B cell (primary cell): ENCODE measurements at regions not wholly inside any gene's neighbourhood (a gene's known extent, or its start where the extent isn't known, plus 50 kb on each side); places are given as distances from the start of the nearest gene placed in this dataset.

Source experiments
- ATAC-seq: fragments of 200-7000 bp; cut with Tn5 transposase; one replicate; pipeline ENCODE4 v1.10.0; 2021; ENCODE audit warnings: low read depth, mild to moderate bottlenecking, moderate number of reproducible peaks, moderate library complexity
- CTCF ChIA-PET: fragments of 350-600 bp; sonication (Branson Sonifier 250); formaldehyde crosslinking; loops from one replicate; lab custom pipeline; 2021; ENCODE audit warnings: antibody characterized with exemption, inconsistent platforms; lab: Charles Lee
- POLR2A ChIA-PET: fragments of 350-600 bp; sonication (Branson Sonifier 250); formaldehyde crosslinking; loops from one replicate; lab custom pipeline; 2021; ENCODE audit warnings: antibody characterized with exemption; lab: Charles Lee
- DNase-seq: peaks from one replicate; pipeline ENCODE4 v3.0.0; 2013
- H2AFZ ChIP-seq: 2 replicates; pipeline ENCODE4 v1.6.1; 2012; ENCODE audit warnings: mild to moderate bottlenecking, low read depth, low read length; ENCODE audit not compliant: insufficient read depth, poor library complexity, severe bottlenecking
- H3K27ac ChIP-seq, 2 donors: 1 replicate in 1 of 2; 2 replicates in 1 of 2; pipeline ENCODE4 v1.5.1; 2012 to 2013; ENCODE audit warnings: low read length in 2 of 2, mild to moderate bottlenecking in 2 of 2, moderate library complexity in 1 of 2
- H3K27me3 ChIP-seq, 4 experiments: fragments of 200-600 bp in 1 of 4; sonication (generic) in 1 of 4; replicated peaks in 1 of 4; 1 replicate in 2 of 4; 2 replicates in 2 of 4; pipeline versions ENCODE4 v1.6.1 to v1.7.0; 2013 to 2016; ENCODE audit warnings: low read length in 3 of 4, mild to moderate bottlenecking in 2 of 4, mixed read lengths in 1 of 4, moderate library complexity in 1 of 4; ENCODE audit not compliant: insufficient read depth in 4 of 4, control insufficient read depth in 3 of 4; ENCODE audit errors: control extremely low read depth in 1 of 4
- H3K36me3 ChIP-seq, 2 experiments: replicated peaks in 1 of 2; 1 replicate in 1 of 2; 2 replicates in 1 of 2; pipeline versions ENCODE4 v1.6.1 to v1.7.1; 2013; ENCODE audit warnings: low read length in 1 of 2; ENCODE audit not compliant: insufficient read depth in 2 of 2, control insufficient read depth in 1 of 2; ENCODE audit errors: control extremely low read depth in 1 of 2, extremely low read depth in 1 of 2
- H3K4me1 ChIP-seq, 2 donors: fragments of 200-600 bp in 1 of 2; sonication (generic) in 1 of 2; 1 replicate in 1 of 2; 2 replicates in 1 of 2; pipeline versions ENCODE4 v1.5.1 to v1.6.1; 2013 to 2017; ENCODE audit warnings: low read length in 2 of 2; ENCODE audit not compliant: control insufficient read depth in 2 of 2, insufficient read depth in 2 of 2
- H3K4me2 ChIP-seq: replicated peaks from 2 replicates; pipeline ENCODE3; 2012; ENCODE audit warnings: mild to moderate bottlenecking, low read depth, low read length; ENCODE audit not compliant: poor library complexity, severe bottlenecking
- H3K4me3 ChIP-seq, 5 experiments: fragments of 200-600 bp in 1 of 5; sonication (generic) in 1 of 5; 1 replicate in 3 of 5; 2 replicates in 2 of 5; pipeline versions ENCODE4 v1.5.1 to v1.7.0; 2011 to 2016; ENCODE audit warnings: low read length in 4 of 5, mild to moderate bottlenecking in 4 of 5, low read depth in 2 of 5, control low read depth in 1 of 5, moderate library complexity in 1 of 5; ENCODE audit not compliant: insufficient read depth in 1 of 5; ENCODE audit errors: control extremely low read depth in 1 of 5, extremely low read depth in 1 of 5
- H3K79me2 ChIP-seq: fragments of 200-600 bp; sonication (generic); one replicate; pipeline ENCODE4 v1.6.0; 2016; ENCODE audit warnings: low read length; ENCODE audit not compliant: control insufficient read depth, insufficient read depth
- H3K9ac ChIP-seq: fragments of 200-600 bp; sonication (generic); 2 replicates; pipeline ENCODE4 v1.6.1; 2017; ENCODE audit warnings: mild to moderate bottlenecking, low read length, moderate library complexity
- H3K9me3 ChIP-seq, 3 donors: one replicate each; pipeline versions ENCODE4 v1.6.1 to v1.7.1; 2013; ENCODE audit warnings: low read length in 2 of 3; ENCODE audit not compliant: control insufficient read depth in 2 of 3, insufficient read depth in 1 of 3; ENCODE audit errors: control extremely low read depth in 1 of 3
- H4K20me1 ChIP-seq: 2 replicates; pipeline ENCODE4 v1.6.0; 2012; ENCODE audit warnings: mild to moderate bottlenecking, low read length; ENCODE audit not compliant: insufficient read depth, control insufficient read depth, poor library complexity, severe bottlenecking
- H3K27ac Mint-ChIP-seq: one replicate; pipeline ENCODE4 v1.8.0; 2021; ENCODE audit warnings: mixed read lengths
- H3K27me3 Mint-ChIP-seq: one replicate; pipeline ENCODE4 v1.8.0; 2021; ENCODE audit warnings: mixed read lengths
- H3K4me1 Mint-ChIP-seq: one replicate; pipeline ENCODE4 v1.8.0; 2021; ENCODE audit warnings: mixed read lengths
- H3K4me3 Mint-ChIP-seq: one replicate; pipeline ENCODE4 v1.8.0; 2021; ENCODE audit warnings: mixed read lengths
- H3K9me3 Mint-ChIP-seq: one replicate; pipeline ENCODE4 v1.8.0; 2022; ENCODE audit warnings: mixed read lengths; ENCODE audit not compliant: insufficient read depth
- EZH2 ChIP-seq: IDR thresholded peaks from 2 replicates; pipeline ENCODE4 v1.6.1; 2012; ENCODE audit warnings: borderline replicate concordance, low read depth, mild to moderate bottlenecking, moderate library complexity, low read length; ENCODE audit not compliant: insufficient read depth, poor library complexity, severe bottlenecking
- WGBS: methylation state at CpG from one replicate; pipeline ENCODE4 v1.1.5; 2013; ENCODE audit warnings: missing lambda C conversion rate; ENCODE audit not compliant: insufficient coverage; 5-methylcytosine and 5-hydroxymethylcytosine counted together
- intact Hi-C: fragments of 100-400 bp; cut with micrococcal nuclease; formaldehyde crosslinking; loops from one replicate; pipeline ENCODE4 v1.10.0; 2022
- TF ChIP-seq, protein P1 (sequence below): fragments of 200-600 bp; IDR thresholded peaks from one replicate; pipeline ENCODE4 v1.8.0; 2022; ENCODE audit warnings: antibody characterized with exemption, mild to moderate bottlenecking

GRCh38 chr5:62780230-62780629 lies 201.6 kb downstream of the LRRC70 start:
- Histone ChIP-seq H3K27ac (no peak overlapping the region), H3K9me3 (no peaks in the 10 kb centered on the region), H2AFZ (no peak overlapping the region), H3K4me1 (no peaks in the 10 kb centered on the region), H4K20me1 (no peaks in the 10 kb centered on the region), H3K4me3 (no peak overlapping the region), H3K36me3 (no peaks in the 10 kb centered on the region), H3K4me2 (no peak overlapping the region), H3K79me2 (no peaks in the 10 kb centered on the region), H3K9ac (no peak overlapping the region), H3K27me3 (no peaks in the 10 kb centered on the region)
- CTCF ChIA-PET, result interaction anchor here (1.3 to 1.5 kb wide), 2 partner anchors 320 to 337 kb away, joined by 4 to 11 read pairs; no protein-coding TSS in a partner anchor
- H3K27ac Mint-ChIP-seq, result no peak overlapping the region
- peaks cover 4% of the 10 kb centered on the region for H3K4me1 Mint-ChIP-seq
- TF ChIP-seq, protein P1, sequence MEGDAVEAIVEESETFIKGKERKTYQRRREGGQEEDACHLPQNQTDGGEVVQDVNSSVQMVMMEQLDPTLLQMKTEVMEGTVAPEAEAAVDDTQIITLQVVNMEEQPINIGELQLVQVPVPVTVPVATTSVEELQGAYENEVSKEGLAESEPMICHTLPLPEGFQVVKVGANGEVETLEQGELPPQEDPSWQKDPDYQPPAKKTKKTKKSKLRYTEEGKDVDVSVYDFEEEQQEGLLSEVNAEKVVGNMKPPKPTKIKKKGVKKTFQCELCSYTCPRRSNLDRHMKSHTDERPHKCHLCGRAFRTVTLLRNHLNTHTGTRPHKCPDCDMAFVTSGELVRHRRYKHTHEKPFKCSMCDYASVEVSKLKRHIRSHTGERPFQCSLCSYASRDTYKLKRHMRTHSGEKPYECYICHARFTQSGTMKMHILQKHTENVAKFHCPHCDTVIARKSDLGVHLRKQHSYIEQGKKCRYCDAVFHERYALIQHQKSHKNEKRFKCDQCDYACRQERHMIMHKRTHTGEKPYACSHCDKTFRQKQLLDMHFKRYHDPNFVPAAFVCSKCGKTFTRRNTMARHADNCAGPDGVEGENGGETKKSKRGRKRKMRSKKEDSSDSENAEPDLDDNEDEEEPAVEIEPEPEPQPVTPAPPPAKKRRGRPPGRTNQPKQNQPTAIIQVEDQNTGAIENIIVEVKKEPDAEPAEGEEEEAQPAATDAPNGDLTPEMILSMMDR, result no peak
- no peak for TF ChIP-seq EZH2
- POLR2A ChIA-PET, result no interaction called here
- H3K4me3 Mint-ChIP-seq, result no peak overlapping the region
- DNase-seq, result no peak
- WGBS, result 100% methylated on average over 5 of the region's 11 CpGs
- ATAC-seq, result no peak
- no peaks in the 10 kb centered on the region for H3K27me3 Mint-ChIP-seq
- intact Hi-C loops, result no loop called here
- H3K9me3 Mint-ChIP-seq, result no peaks in the 10 kb centered on the region

DNA sequence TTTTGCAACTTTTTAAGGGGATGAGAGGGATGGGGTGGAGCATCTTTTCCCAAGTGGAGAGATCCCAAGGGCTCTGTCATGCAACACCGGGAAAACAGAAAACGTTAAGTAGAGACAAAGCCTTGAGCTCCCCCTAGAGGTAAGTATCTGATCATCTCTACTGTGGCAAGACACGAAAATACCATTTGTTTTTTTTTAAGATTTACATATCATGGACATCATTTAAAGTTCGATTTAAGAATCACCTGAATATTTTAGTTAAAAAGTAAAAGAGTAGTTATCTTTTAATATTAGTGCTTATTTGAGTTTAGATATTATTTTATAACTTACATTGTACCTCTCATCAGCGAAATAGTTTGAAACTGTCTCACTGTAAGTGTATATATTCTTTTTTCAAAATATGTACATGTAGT lies 200.4 kb downstream of the LRRC70 start:
- ChIA-PET CTCF (interaction anchor here (0.7 to 1.5 kb wide), 8 partner anchors 130 to 375 kb away, joined by 3 to 11 read pairs (median 4); partner anchors contain the start of gene DIMT1), POLR2A (no interaction called here)
- Histone ChIP-seq H3K4me3 (no peak overlapping the region), H3K79me2 (no peaks in the 10 kb centered on the region), H3K27ac (no peak overlapping the region), H3K27me3 (no peaks in the 10 kb centered on the region), H3K4me2 (no peak overlapping the region), H3K9ac (no peak overlapping the region), H4K20me1 (no peaks in the 10 kb centered on the region), H3K4me1 (no peaks in the 10 kb centered on the region), H3K36me3 (no peaks in the 10 kb centered on the region), H2AFZ (peak overlapping the region; percentile 45), H3K9me3 (no peaks in the 10 kb centered on the region)
- Mint-ChIP-seq H3K27me3 (no peaks in the 10 kb centered on the region), H3K4me3 (no peak overlapping the region), H3K4me1 (peaks cover 4% of the 10 kb centered on the region), H3K9me3 (no peaks in the 10 kb centered on the region), H3K27ac (no peak overlapping the region)
- no CpG with 5 or more reads among the region's 5 CpGs for WGBS
- ATAC-seq (no peak), DNase-seq (peak; percentile 35)
- intact Hi-C loops, result no loop called here
- TF ChIP-seq EZH2, result no peak
- TF ChIP-seq, protein P1, result peak; percentile 74
